PFSK-1 (cell line): ENCODE measurements at regions not wholly inside any gene's neighbourhood (a gene's known extent, or its start where the extent isn't known, plus 50 kb on each side); places are given as distances from the start of the nearest gene placed in this dataset.

Experiments
- FOXP2 ChIP-seq: optimal IDR thresholded peaks from 2 replicates; pipeline ENCODE3; 2011; ENCODE audit warnings: borderline replicate concordance, control low read depth, inconsistent platforms; ENCODE audit not compliant: insufficient read depth; ENCODE audit errors: extremely low read length, extremely low read depth
- POLR2AphosphoS5 ChIP-seq: IDR thresholded peaks from 2 replicates; pipeline ENCODE4 v1.6.1; 2012; ENCODE audit warnings: low read depth, mild to moderate bottlenecking, control low read depth, low read length, moderate library complexity
- SIN3A ChIP-seq: IDR thresholded peaks from 2 replicates; pipeline ENCODE4 v1.6.1; 2012; ENCODE audit warnings: mild to moderate bottlenecking, low read length, moderate library complexity, borderline replicate concordance; ENCODE audit not compliant: insufficient read depth
- TAF1 ChIP-seq: IDR thresholded peaks from 2 replicates; pipeline ENCODE4 v1.6.1; 2012; ENCODE audit warnings: low read length, control low read depth, borderline replicate concordance; ENCODE audit not compliant: insufficient read depth
- TF ChIP-seq, protein P1 (sequence below), 2 experiments: IDR thresholded peaks; 2 replicates each; pipeline versions ENCODE4 v1.6.1 to v1.8.0; 2011 to 2012; ENCODE audit warnings: low read depth in 2 of 2, low read length in 2 of 2, control low read depth in 1 of 2, inconsistent platforms in 1 of 2, mild to moderate bottlenecking in 1 of 2, moderate library complexity in 1 of 2; ENCODE audit not compliant: insufficient read depth in 1 of 2

- TF ChIP-seq, protein P1, sequence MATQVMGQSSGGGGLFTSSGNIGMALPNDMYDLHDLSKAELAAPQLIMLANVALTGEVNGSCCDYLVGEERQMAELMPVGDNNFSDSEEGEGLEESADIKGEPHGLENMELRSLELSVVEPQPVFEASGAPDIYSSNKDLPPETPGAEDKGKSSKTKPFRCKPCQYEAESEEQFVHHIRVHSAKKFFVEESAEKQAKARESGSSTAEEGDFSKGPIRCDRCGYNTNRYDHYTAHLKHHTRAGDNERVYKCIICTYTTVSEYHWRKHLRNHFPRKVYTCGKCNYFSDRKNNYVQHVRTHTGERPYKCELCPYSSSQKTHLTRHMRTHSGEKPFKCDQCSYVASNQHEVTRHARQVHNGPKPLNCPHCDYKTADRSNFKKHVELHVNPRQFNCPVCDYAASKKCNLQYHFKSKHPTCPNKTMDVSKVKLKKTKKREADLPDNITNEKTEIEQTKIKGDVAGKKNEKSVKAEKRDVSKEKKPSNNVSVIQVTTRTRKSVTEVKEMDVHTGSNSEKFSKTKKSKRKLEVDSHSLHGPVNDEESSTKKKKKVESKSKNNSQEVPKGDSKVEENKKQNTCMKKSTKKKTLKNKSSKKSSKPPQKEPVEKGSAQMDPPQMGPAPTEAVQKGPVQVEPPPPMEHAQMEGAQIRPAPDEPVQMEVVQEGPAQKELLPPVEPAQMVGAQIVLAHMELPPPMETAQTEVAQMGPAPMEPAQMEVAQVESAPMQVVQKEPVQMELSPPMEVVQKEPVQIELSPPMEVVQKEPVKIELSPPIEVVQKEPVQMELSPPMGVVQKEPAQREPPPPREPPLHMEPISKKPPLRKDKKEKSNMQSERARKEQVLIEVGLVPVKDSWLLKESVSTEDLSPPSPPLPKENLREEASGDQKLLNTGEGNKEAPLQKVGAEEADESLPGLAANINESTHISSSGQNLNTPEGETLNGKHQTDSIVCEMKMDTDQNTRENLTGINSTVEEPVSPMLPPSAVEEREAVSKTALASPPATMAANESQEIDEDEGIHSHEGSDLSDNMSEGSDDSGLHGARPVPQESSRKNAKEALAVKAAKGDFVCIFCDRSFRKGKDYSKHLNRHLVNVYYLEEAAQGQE (IDR thresholded peaks at IDR 0.05; ENCODE audit: insufficient read depth in 1 of 2, low read depth in 2 of 2, low read length in 2 of 2): no peak
- TF ChIP-seq FOXP2 (no peak), POLR2AphosphoS5 (no peak), SIN3A (no peak), TAF1 (no peak)
These were observed 1666.3 kb downstream of the HACE1 start for GRCh38 chr6:103193413-103193812.

- TF ChIP-seq TAF1: no peak
- no peak for TF ChIP-seq SIN3A
- TF ChIP-seq POLR2AphosphoS5: no peak
- TF ChIP-seq, protein P1 (IDR thresholded peaks at IDR 0.05; ENCODE audit: insufficient read depth in 1 of 2, low read depth in 2 of 2, low read length in 2 of 2): no peak
- no peak for TF ChIP-seq FOXP2
These were observed 1668.2 kb downstream of the HACE1 start for GRCh38 chr6:103191391-103192093.

- TF ChIP-seq FOXP2 (no peak), SIN3A (no peak), TAF1 (no peak), POLR2AphosphoS5 (no peak)
- TF ChIP-seq, protein P1 (IDR thresholded peaks at IDR 0.05; ENCODE audit: insufficient read depth in 1 of 2, low read depth in 2 of 2, low read length in 2 of 2): no peak
These were observed 1674.9 kb downstream of the HACE1 start for GRCh38 chr6:103184776-103185175.

DNA sequence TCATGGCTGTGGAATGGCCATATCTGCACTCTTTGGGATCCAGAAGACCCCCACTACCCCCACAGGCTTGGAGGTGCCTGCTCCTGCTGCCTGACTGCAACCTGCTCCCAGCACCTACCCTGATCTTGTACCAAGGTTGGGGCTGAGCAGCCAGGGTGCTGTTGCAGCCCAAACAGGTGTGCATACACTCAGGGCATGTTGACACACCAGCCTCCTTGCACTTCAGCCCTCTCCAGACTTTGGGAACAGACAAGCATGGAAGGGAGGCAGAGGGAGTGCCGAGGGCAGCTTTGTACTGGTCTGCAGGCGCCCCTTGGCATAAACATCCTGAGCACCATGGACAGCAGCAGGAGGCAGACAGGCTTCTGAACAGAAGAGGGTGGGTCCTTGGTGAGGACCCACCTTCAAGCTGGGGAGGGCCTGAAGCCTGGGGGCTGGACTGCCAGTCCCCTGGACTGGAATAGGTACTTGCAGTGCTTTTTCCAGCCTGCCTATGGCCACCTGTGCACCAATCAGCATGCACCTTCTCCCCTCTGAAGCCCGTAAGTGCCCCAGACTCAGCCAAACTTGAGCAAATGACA, 1675.8 kb downstream of the HACE1 start:
- TF ChIP-seq, protein P1 (IDR thresholded peaks at IDR 0.05; ENCODE audit: insufficient read depth in 1 of 2, low read depth in 2 of 2, low read length in 2 of 2): peak; percentile 77 to 93
- TF ChIP-seq SIN3A: no peak

- TF ChIP-seq POLR2AphosphoS5 (no peak), TAF1 (no peak), FOXP2 (no peak), SIN3A (no peak)
- TF ChIP-seq, protein P1 (IDR thresholded peaks at IDR 0.05; ENCODE audit: insufficient read depth in 1 of 2, low read depth in 2 of 2, low read length in 2 of 2): no peak
These were observed 1681.5 kb downstream of the HACE1 start for GRCh38 chr6:103178193-103178592.
